ENCODE measurements at regions not wholly inside any gene's neighbourhood (a gene's known extent, or its start where the extent isn't known, plus 50 kb on each side); places are given as distances from the start of the nearest gene placed in this dataset.

GRCh38 chr12:87802721-87803011, 226.5 kb downstream of the C12orf50 start:
- no peak for DNase-seq
- no peak for TF ChIP-seq CTCF (IDR thresholded peaks at IDR 0.05)
- H3K4me1 ChIP-seq, result no peaks in the 10 kb centered on the region
- intact Hi-C loops (cut with DNase I), result no loop called here
- H3K36me3 ChIP-seq, result no peaks in the 10 kb centered on the region
- ATAC-seq, result no peak
- no peaks in the 10 kb centered on the region for H3K9me3 ChIP-seq
- H3K27me3 ChIP-seq (ENCODE audit: low read depth), result no peaks in the 10 kb centered on the region
- no peak overlapping the region for H3K4me3 ChIP-seq
- no peak overlapping the region for H3K27ac ChIP-seq

GRCh38 chr12:87801860-87802720, 227.1 kb downstream of the C12orf50 start:
- no peaks in the 10 kb centered on the region for H3K4me1 ChIP-seq
- H3K9me3 ChIP-seq, result no peaks in the 10 kb centered on the region
- no peak overlapping the region for H3K27ac ChIP-seq
- H3K27me3 ChIP-seq (ENCODE audit: low read depth), result no peaks in the 10 kb centered on the region
- ATAC-seq, result no peak
- no peak for TF ChIP-seq CTCF (IDR thresholded peaks at IDR 0.05)
- intact Hi-C loops (cut with DNase I), result no loop called here
- H3K36me3 ChIP-seq, result no peaks in the 10 kb centered on the region
- no peak overlapping the region for H3K4me3 ChIP-seq
- DNase-seq, result no peak

GRCh38 chr12:87796961-87797516, 232.2 kb downstream of the C12orf50 start:
- intact Hi-C loops (cut with DNase I), result no loop called here
- no peak for ATAC-seq
- no peak for TF ChIP-seq CTCF (IDR thresholded peaks at IDR 0.05)
- H3K27me3 ChIP-seq (ENCODE audit: low read depth), result no peaks in the 10 kb centered on the region
- no peak overlapping the region for H3K4me3 ChIP-seq
- H3K36me3 ChIP-seq, result no peaks in the 10 kb centered on the region
- no peak overlapping the region for H3K27ac ChIP-seq
- no peaks in the 10 kb centered on the region for H3K9me3 ChIP-seq
- no peaks in the 10 kb centered on the region for H3K4me1 ChIP-seq
- DNase-seq, result no peak

GRCh38 chr12:87795555-87795954, 233.6 kb downstream of the C12orf50 start:
- H3K4me1 ChIP-seq, result no peaks in the 10 kb centered on the region
- H3K36me3 ChIP-seq, result no peaks in the 10 kb centered on the region
- TF ChIP-seq CTCF (IDR thresholded peaks at IDR 0.05), result no peak
- H3K27ac ChIP-seq, result no peak overlapping the region
- intact Hi-C loops (cut with DNase I), result no loop called here
- ATAC-seq, result no peak
- DNase-seq, result no peak
- H3K4me3 ChIP-seq, result no peak overlapping the region
- no peaks in the 10 kb centered on the region for H3K27me3 ChIP-seq (ENCODE audit: low read depth)
- H3K9me3 ChIP-seq, result no peaks in the 10 kb centered on the region

- DNase-seq, result no peak
- TF ChIP-seq CTCF (IDR thresholded peaks at IDR 0.05), result no peak
- ATAC-seq, result no peak
- Histone ChIP-seq H3K4me3 (no peak overlapping the region), H3K9me3 (no peaks in the 10 kb centered on the region), H3K27ac (no peak overlapping the region), H3K36me3 (no peaks in the 10 kb centered on the region), H3K4me1 (no peaks in the 10 kb centered on the region), H3K27me3 (ENCODE audit: low read depth) (no peaks in the 10 kb centered on the region)
- intact Hi-C loops (cut with DNase I), result no loop called here
These were observed 234.3 kb downstream of the C12orf50 start for GRCh38 chr12:87794854-87795253.
